ENCODE measurements at regions not wholly inside any gene's neighbourhood (a gene's known extent, or its start where the extent isn't known, plus 50 kb on each side); places are given as distances from the start of the nearest gene placed in this dataset.

GRCh38 chr4:186471441-186471840 lies 83.9 kb downstream of the MTNR1A start:
- WGBS, 2 donors (ENCODE audit: extremely low coverage in 2 of 2, insufficient read length in 2 of 2, insufficient replicate concordance in 1 of 2): no CpG with 5 or more reads among the region's 3 CpGs
- Histone ChIP-seq H3K4me1 (ENCODE audit: control insufficient read depth in 2 of 2, insufficient read depth in 1 of 2, low read depth in 1 of 2, low read length in 2 of 2) (peaks cover 0 to 1% of the 10 kb centered on the region in 2 donors), H3K27ac (replicated peaks; ENCODE audit: low read length) (no peak overlapping the region), H3K23ac (ENCODE audit: low read depth, low read length, poor library complexity) (no peak overlapping the region), H3K9ac (ENCODE audit: low read depth, low read length, poor library complexity) (no peak overlapping the region), H3K14ac (ENCODE audit: low read length) (no peak overlapping the region), H3K36me3 (replicated peaks in 1 of 2; ENCODE audit: control insufficient read depth in 2 of 2, insufficient read depth in 2 of 2, low read length in 2 of 2) (no peaks in the 10 kb centered on the region), H3K79me1 (ENCODE audit: low read depth, low read length) (no peaks in the 10 kb centered on the region), H4K91ac (ENCODE audit: low read depth, low read length, poor library complexity) (no peak overlapping the region), H2BK12ac (ENCODE audit: low read length) (no peak overlapping the region), H4K8ac (ENCODE audit: low read depth, low read length) (no peak overlapping the region), H3K9me3 (replicated peaks in 1 of 2; ENCODE audit: control insufficient read depth in 2 of 2, insufficient read depth in 1 of 2, low read depth in 1 of 2, low read length in 2 of 2) (no peaks in the 10 kb centered on the region), H3K18ac (ENCODE audit: low read length) (no peak overlapping the region), H3K27me3 (ENCODE audit: control insufficient read depth in 3 of 3, insufficient read depth in 3 of 3, low read depth in 1 of 3, low read length in 3 of 3) (peaks cover 0 to 9% (median 0%) of the 10 kb centered on the region in 3 experiments), H2BK15ac (ENCODE audit: low read length) (no peak overlapping the region), H3K4ac (ENCODE audit: low read length) (no peak overlapping the region), H3K4me2 (ENCODE audit: insufficient read depth, low read length, poor library complexity, severe bottlenecking) (no peak overlapping the region), H2AK5ac (ENCODE audit: low read depth, low read length) (no peak overlapping the region), H2BK120ac (ENCODE audit: low read depth, low read length) (no peak overlapping the region), H2AFZ (ENCODE audit: low read length) (no peak overlapping the region), H3K4me3 (ENCODE audit: low read length in 2 of 2) (no peak overlapping the region), H2BK5ac (ENCODE audit: low read length) (no peak overlapping the region)
- no peak for DNase-seq (ENCODE audit: low spot score)

- H3K4me3 ChIP-seq (ENCODE audit: low read length in 2 of 2): no peak overlapping the region
- no CpG with 5 or more reads among the region's 5 CpGs for WGBS, 2 donors (ENCODE audit: extremely low coverage in 2 of 2, insufficient read length in 2 of 2, insufficient replicate concordance in 1 of 2)
- no peaks in the 10 kb centered on the region for H3K79me1 ChIP-seq (ENCODE audit: low read depth, low read length)
- H3K4me1 ChIP-seq (ENCODE audit: control insufficient read depth in 2 of 2, insufficient read depth in 1 of 2, low read depth in 1 of 2, low read length in 2 of 2): peaks cover 0 to 3% of the 10 kb centered on the region in 2 donors
- H4K91ac ChIP-seq (ENCODE audit: low read depth, low read length, poor library complexity): no peak overlapping the region
- H3K9ac ChIP-seq (ENCODE audit: low read depth, low read length, poor library complexity): no peak overlapping the region
- H2BK15ac ChIP-seq (ENCODE audit: low read length): no peak overlapping the region
- H3K4ac ChIP-seq (ENCODE audit: low read length): no peak overlapping the region
- no peaks in the 10 kb centered on the region for H3K36me3 ChIP-seq (replicated peaks in 1 of 2; ENCODE audit: control insufficient read depth in 2 of 2, insufficient read depth in 2 of 2, low read length in 2 of 2)
- H3K4me2 ChIP-seq (ENCODE audit: insufficient read depth, low read length, poor library complexity, severe bottlenecking): no peak overlapping the region
- no peak for DNase-seq (ENCODE audit: low spot score)
- no peak overlapping the region for H4K8ac ChIP-seq (ENCODE audit: low read depth, low read length)
- H3K27me3 ChIP-seq (ENCODE audit: control insufficient read depth in 3 of 3, insufficient read depth in 3 of 3, low read depth in 1 of 3, low read length in 3 of 3): no peaks in the 10 kb centered on the region
- H3K18ac ChIP-seq (ENCODE audit: low read length): no peak overlapping the region
- no peak overlapping the region for H3K27ac ChIP-seq (replicated peaks; ENCODE audit: low read length)
- no peak overlapping the region for H2BK120ac ChIP-seq (ENCODE audit: low read depth, low read length)
- no peak overlapping the region for H2BK12ac ChIP-seq (ENCODE audit: low read length)
- no peak overlapping the region for H2BK5ac ChIP-seq (ENCODE audit: low read length)
- no peak overlapping the region for H3K23ac ChIP-seq (ENCODE audit: low read depth, low read length, poor library complexity)
- H3K14ac ChIP-seq (ENCODE audit: low read length): no peak overlapping the region
- peaks cover 0 to 2% of the 10 kb centered on the region in 2 donors for H3K9me3 ChIP-seq (replicated peaks in 1 of 2; ENCODE audit: control insufficient read depth in 2 of 2, insufficient read depth in 1 of 2, low read depth in 1 of 2, low read length in 2 of 2)
- H2AK5ac ChIP-seq (ENCODE audit: low read depth, low read length): no peak overlapping the region
- no peak overlapping the region for H2AFZ ChIP-seq (ENCODE audit: low read length)
Observed at GRCh38 chr4:186458050-186458449, 97.3 kb downstream of the MTNR1A start.

GRCh38 chr4:186451982-186452381 lies 103.4 kb downstream of the MTNR1A start:
- peaks cover 9 to 12% of the 10 kb centered on the region in 2 donors for H3K9me3 ChIP-seq (replicated peaks in 1 of 2; ENCODE audit: control insufficient read depth in 2 of 2, insufficient read depth in 1 of 2, low read depth in 1 of 2, low read length in 2 of 2)
- no peaks in the 10 kb centered on the region for H3K4me1 ChIP-seq (ENCODE audit: control insufficient read depth in 2 of 2, insufficient read depth in 1 of 2, low read depth in 1 of 2, low read length in 2 of 2)
- no peak overlapping the region for H3K4ac ChIP-seq (ENCODE audit: low read length)
- no peak overlapping the region for H2AK5ac ChIP-seq (ENCODE audit: low read depth, low read length)
- DNase-seq (ENCODE audit: low spot score): no peak
- H2BK120ac ChIP-seq (ENCODE audit: low read depth, low read length): no peak overlapping the region
- no peak overlapping the region for H2BK5ac ChIP-seq (ENCODE audit: low read length)
- H2BK15ac ChIP-seq (ENCODE audit: low read length): no peak overlapping the region
- H3K36me3 ChIP-seq (replicated peaks in 1 of 2; ENCODE audit: control insufficient read depth in 2 of 2, insufficient read depth in 2 of 2, low read length in 2 of 2): no peaks in the 10 kb centered on the region
- no CpG with 5 or more reads among the region's 2 CpGs for WGBS, 2 donors (ENCODE audit: extremely low coverage in 2 of 2, insufficient read length in 2 of 2, insufficient replicate concordance in 1 of 2)
- no peak overlapping the region for H3K27ac ChIP-seq (replicated peaks; ENCODE audit: low read length)
- H4K8ac ChIP-seq (ENCODE audit: low read depth, low read length): no peak overlapping the region
- no peak overlapping the region for H3K14ac ChIP-seq (ENCODE audit: low read length)
- H3K18ac ChIP-seq (ENCODE audit: low read length): no peak overlapping the region
- no peaks in the 10 kb centered on the region for H3K79me1 ChIP-seq (ENCODE audit: low read depth, low read length)
- no peak overlapping the region for H2AFZ ChIP-seq (ENCODE audit: low read length)
- H2BK12ac ChIP-seq (ENCODE audit: low read length): no peak overlapping the region
- no peak overlapping the region for H3K4me2 ChIP-seq (ENCODE audit: insufficient read depth, low read length, poor library complexity, severe bottlenecking)
- H3K23ac ChIP-seq (ENCODE audit: low read depth, low read length, poor library complexity): no peak overlapping the region
- no peak overlapping the region for H3K9ac ChIP-seq (ENCODE audit: low read depth, low read length, poor library complexity)
- no peak overlapping the region for H3K4me3 ChIP-seq (ENCODE audit: low read length in 2 of 2)
- peaks cover 0 to 2% (median 0%) of the 10 kb centered on the region in 3 experiments for H3K27me3 ChIP-seq (ENCODE audit: control insufficient read depth in 3 of 3, insufficient read depth in 3 of 3, low read depth in 1 of 3, low read length in 3 of 3)
- no peak overlapping the region for H4K91ac ChIP-seq (ENCODE audit: low read depth, low read length, poor library complexity)

GRCh38 chr4:186449954-186450353 lies 105.4 kb downstream of the MTNR1A start:
- no peak overlapping the region for H2BK15ac ChIP-seq (ENCODE audit: low read length)
- H3K9ac ChIP-seq (ENCODE audit: low read depth, low read length, poor library complexity): no peak overlapping the region
- H2BK12ac ChIP-seq (ENCODE audit: low read length): no peak overlapping the region
- no peak overlapping the region for H2BK120ac ChIP-seq (ENCODE audit: low read depth, low read length)
- H3K14ac ChIP-seq (ENCODE audit: low read length): no peak overlapping the region
- no peak overlapping the region for H4K8ac ChIP-seq (ENCODE audit: low read depth, low read length)
- no peak overlapping the region for H3K4me3 ChIP-seq (ENCODE audit: low read length in 2 of 2)
- H4K91ac ChIP-seq (ENCODE audit: low read depth, low read length, poor library complexity): no peak overlapping the region
- no peak overlapping the region for H2BK5ac ChIP-seq (ENCODE audit: low read length)
- H3K36me3 ChIP-seq (replicated peaks in 1 of 2; ENCODE audit: control insufficient read depth in 2 of 2, insufficient read depth in 2 of 2, low read length in 2 of 2): no peaks in the 10 kb centered on the region
- H2AK5ac ChIP-seq (ENCODE audit: low read depth, low read length): no peak overlapping the region
- WGBS, 2 donors (ENCODE audit: extremely low coverage in 2 of 2, insufficient read length in 2 of 2, insufficient replicate concordance in 1 of 2): 100% methylated on average over 1 of the region's 8 CpGs; no CpG with 5 or more reads in 1 of the 2 donors
- peaks cover 0 to 6% (median 0%) of the 10 kb centered on the region in 3 experiments for H3K27me3 ChIP-seq (ENCODE audit: control insufficient read depth in 3 of 3, insufficient read depth in 3 of 3, low read depth in 1 of 3, low read length in 3 of 3)
- H3K79me1 ChIP-seq (ENCODE audit: low read depth, low read length): no peaks in the 10 kb centered on the region
- H3K18ac ChIP-seq (ENCODE audit: low read length): no peak overlapping the region
- no peak overlapping the region for H3K4ac ChIP-seq (ENCODE audit: low read length)
- no peak overlapping the region for H3K23ac ChIP-seq (ENCODE audit: low read depth, low read length, poor library complexity)
- no peak overlapping the region for H2AFZ ChIP-seq (ENCODE audit: low read length)
- DNase-seq (ENCODE audit: low spot score): no peak
- H3K27ac ChIP-seq (replicated peaks; ENCODE audit: low read length): no peak overlapping the region
- no peaks in the 10 kb centered on the region for H3K4me1 ChIP-seq (ENCODE audit: control insufficient read depth in 2 of 2, insufficient read depth in 1 of 2, low read depth in 1 of 2, low read length in 2 of 2)
- peaks cover 9 to 12% of the 10 kb centered on the region in 2 donors for H3K9me3 ChIP-seq (replicated peaks in 1 of 2; ENCODE audit: control insufficient read depth in 2 of 2, insufficient read depth in 1 of 2, low read depth in 1 of 2, low read length in 2 of 2)
- H3K4me2 ChIP-seq (ENCODE audit: insufficient read depth, low read length, poor library complexity, severe bottlenecking): no peak overlapping the region

Data from neuronal stem cell (in vitro differentiated cells).